Activated CD8-positive, alpha-beta memory T cell treated with anti-CD3 and anti-CD28 coated beads, Interleukin-2, amount 50 U/mL, for 24 hours (primary cell): ENCODE measurements at regions not wholly inside any gene's neighbourhood (a gene's known extent, or its start where the extent isn't known, plus 50 kb on each side); places are given as distances from the start of the nearest gene placed in this dataset.
A peak's percentile ranks its signal among the peaks of the same experiment; 100 is the strongest.
"Not testable (repeated sequence)": the region's sequence is repeated elsewhere in the genome, so short reads cannot be mapped to it uniquely, and the experiment has no call there.

ENCODE experiments used
- DNase-seq: peaks from one replicate; pipeline ENCODE4 v3.0.0-alpha.2; 2020; ENCODE audit errors: extremely low read depth

DNA sequence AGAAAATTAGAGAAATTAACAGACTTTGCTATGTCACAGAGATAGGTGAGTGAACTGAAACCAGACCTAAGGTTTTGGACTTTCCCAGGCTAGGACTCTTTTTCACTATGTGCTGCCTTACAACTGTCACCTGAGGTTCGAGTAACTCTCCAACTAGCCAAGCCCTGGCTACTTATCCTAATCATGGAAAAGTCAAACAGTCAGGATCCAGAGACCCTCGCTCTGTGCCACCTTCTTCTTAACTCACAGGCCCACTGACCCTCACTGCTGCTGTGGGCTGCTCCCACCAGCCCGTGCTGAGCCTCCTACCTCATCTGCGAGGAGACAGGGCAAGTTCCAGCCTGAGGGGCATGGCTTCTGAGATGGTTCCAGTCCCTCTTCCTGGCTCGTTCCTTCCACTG lies 211.4 kb upstream of the KLF14 start:
- no peak for DNase-seq

- DNase-seq = no peak
These were observed 212.1 kb upstream of the KLF14 start for GRCh38 chr7:130946114-130946513.

DNA sequence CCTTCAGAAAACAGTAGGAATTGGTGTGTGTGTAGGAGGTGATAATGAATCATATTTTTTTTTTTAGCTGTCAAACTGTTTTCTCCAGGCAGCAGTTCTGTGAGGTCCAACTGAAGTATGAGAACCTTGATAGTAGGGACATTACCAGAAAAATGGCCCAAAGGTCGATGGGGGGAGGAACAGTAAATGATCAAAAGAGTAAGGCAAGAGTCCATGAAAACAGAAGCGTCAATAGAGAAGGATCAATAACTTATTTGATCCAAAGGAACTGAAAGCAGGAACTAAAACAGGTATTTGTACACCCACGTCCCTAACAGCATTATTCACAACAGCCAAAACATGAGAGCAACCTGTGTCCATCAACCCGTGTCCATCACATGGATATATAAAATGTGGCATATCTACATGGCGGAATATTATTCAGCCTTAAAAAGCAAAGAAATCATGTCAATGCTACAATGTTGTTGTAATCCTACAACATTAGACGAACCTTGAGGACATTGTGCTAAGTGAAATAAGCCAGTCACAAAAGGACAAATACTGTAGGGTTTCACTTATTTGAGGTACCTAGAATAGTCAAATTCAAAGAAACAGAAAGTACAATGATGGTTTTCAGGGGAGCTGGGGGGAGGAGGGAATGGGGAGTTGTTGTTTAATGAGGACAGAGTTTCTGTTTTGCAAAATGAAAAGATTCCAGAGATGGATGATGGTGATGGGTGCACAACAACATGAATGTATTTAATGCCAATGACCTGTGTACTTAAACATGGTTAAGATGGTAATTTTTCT lies 214.0 kb upstream of the KLF14 start:
- DNase-seq = no peak

- DNase-seq = no peak
These were observed 214.8 kb upstream of the KLF14 start for GRCh38 chr7:130948822-130949221.

- no peak for DNase-seq
These were observed 215.5 kb upstream of the KLF14 start for GRCh38 chr7:130949550-130949949.

GRCh38 chr7:130950054-130950453 lies 216.0 kb upstream of the KLF14 start:
- no peak for DNase-seq

- no peak for DNase-seq
These were observed 216.7 kb upstream of the KLF14 start for GRCh38 chr7:130950741-130951140.

GRCh38 chr7:130951303-130951975 lies 217.4 kb upstream of the KLF14 start:
- no peak for DNase-seq

DNA sequence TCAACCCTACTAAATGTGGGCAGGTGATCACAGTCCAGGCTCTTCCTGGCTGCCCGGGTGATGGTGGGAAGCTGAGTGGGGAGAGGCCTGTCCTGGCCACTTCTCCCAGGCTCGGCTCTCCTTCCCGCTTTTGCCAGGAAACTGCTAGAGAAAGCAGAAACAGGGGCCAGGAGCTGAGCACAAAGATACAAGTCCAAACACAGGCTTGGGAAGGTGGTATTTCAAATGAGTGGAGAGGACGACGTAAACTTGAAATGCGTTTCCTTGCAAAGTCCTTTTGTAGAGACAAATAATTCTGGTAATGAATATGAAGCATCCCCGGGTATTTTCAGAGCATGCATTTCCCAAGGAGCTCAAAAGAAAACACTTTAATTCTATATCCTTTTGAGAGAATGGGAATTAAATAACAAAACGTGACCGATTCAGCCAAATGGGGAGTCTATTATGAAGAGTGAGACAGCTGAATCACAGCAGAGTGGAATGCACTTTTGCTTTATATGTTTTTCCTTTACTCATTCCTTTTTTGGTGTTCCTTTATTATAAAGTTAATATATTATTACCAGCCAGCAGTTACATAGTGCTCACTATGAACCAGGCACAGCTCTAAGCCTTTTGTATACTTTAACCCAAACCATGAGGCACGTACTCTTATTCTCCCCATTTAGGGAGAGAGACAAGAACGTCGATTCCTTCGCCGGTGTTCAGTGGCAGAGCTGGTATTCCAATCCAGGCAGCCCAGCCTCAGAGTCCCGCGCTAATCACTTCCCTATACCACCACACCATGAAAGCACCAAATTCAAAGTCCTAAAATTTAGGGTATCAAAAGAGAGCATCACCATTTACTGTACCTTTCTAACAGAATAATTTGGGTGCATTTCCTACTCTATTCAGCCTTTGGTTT lies 218.2 kb upstream of the KLF14 start:
- no peak for DNase-seq

DNA sequence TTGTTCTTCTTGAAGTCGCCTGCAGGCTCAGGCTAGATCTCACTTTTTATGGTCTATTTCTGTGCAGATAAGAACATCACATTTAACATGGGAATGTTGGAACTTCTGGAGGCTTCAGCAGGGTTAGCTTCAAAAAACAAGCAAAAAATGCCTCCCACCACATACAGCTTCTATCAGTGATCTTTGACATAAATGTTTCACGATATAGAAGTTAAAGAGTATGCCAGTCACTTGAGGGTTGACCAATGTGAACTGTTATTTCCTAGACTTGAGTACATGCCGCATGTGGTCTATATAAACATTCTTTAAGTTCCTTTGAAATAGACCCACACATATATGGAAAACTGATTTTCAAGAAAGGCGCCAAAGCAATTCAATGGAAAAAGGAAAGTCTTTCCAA lies 219.2 kb upstream of the KLF14 start:
- DNase-seq = no peak

GRCh38 chr7:130954918-130955564 lies 221.0 kb upstream of the KLF14 start:
- no peak for DNase-seq

- DNase-seq = no peak
These were observed 221.5 kb upstream of the KLF14 start for GRCh38 chr7:130955565-130955919.

DNA sequence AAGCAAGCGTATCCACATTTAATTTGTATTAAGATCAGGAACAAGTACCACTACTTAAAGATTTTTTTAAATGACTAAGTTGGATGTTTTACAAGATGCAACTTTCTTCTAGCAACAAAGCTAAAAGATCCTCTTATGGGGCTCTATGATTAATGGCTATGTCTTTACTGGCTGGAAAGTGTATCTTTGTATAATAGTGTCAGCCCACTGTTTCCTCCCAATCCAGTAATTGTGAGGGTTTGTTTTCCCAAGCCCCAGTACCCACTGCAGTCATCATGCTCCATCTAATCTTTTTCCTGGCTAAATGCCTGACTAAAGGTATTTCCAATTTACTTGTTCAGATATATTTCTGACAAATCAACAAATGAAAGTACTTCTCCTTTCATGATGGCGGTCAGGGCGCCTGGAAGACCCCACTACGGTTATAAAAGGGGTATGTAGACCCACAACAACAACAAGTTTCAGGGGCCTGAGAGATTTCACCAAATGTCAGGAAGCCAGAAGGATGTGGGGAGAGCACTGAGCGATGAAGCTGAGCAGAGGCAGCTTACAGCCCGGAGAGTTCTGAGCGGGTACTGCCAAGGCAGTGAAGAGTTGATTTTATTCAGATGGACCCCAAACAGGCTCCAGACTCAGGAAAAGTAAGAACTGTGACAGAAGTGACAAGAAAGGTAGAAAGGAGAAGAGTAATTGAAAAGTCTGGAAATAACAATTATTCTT lies 222.6 kb upstream of the KLF14 start:
- DNase-seq = no peak

DNA sequence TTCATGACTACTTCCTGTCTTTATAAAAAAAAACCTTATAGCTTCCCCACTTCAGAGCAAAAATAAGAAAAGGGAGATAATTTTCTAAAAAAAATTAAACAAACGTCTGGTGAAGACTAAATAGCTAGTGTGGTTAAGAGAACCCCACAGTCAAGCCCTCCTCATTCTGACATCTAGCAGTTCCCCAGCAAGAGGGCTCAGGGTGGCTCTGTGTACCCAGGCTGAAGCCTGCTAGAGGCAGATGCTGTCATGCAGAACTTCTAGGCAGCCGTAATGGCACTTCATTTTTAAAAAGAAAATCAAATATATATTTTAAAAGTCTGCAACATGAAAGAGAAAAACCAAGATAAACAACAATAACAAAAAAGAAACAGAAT lies 223.1 kb upstream of the KLF14 start:
- DNase-seq = no peak

- DNase-seq = not testable (repeated sequence)
These were observed 223.9 kb upstream of the KLF14 start for GRCh38 chr7:130957722-130958435.

- no peak for DNase-seq
These were observed 224.8 kb upstream of the KLF14 start for GRCh38 chr7:130958846-130959245.

DNA sequence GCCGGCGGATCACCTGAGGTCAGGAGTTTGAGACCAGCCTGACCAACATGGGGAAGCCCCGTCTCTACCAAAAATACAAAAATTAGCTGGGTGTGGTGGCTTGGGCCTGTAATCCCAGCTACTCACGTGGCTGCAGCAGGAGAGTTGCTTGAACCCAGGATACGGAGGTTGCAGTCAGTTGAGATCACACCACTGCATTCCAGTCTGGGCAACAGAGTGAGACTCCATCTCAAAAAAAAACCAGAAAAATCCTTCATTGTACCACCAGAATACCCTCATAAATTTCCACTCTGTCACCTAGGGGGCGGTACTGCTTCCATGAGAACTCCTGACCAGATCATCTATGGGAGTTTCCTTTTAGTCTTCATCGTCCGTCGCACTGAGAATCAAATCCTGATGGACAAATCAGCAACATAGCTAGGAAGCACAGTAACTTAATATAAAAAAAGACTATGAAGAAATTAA lies 225.8 kb upstream of the KLF14 start:
- no peak for DNase-seq

- no peak for DNase-seq
These were observed 226.4 kb upstream of the KLF14 start for GRCh38 chr7:130960208-130960988.

DNA sequence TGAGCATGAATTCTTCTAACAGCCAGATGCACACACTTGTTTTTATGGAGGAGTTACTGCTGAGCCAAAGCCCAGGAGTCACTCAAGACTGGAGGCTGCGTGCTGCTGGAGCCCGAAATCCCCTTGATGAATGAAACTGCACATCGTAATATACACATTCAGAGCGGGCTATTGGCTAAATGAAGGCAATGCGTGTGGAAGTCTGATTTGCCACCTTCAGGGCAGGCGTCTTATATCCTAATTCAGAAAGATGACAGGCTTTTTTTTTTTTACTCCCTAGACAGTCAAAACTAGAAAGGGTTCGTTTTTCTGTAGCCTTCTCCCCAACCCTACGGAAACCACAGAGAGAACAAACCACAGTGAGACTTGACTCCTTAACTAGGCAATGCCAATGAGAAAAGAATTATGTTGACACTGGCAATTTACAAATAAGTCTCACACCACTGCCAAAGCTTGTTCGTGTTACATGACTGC lies 227.2 kb upstream of the KLF14 start:
- peak; percentile 57 for DNase-seq

DNA sequence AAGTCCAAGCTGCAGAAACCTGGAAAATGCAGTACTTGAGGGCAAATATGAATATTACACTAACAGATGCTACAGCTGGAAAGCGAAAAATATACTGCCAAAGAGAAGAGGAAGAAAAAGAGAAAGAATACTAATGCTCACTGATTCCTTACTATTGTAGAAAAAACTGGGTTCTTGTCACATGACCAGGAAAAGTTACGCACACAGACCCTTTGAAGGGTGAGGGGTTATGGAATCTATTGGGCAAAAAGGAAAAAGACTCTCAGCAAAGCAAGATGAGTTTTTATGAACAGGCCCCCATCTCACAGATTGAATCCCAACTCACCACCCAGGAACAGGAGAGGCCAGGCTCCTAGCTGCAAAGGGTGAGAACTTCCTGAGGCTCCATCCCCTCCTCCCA lies 228.1 kb upstream of the KLF14 start:
- no peak for DNase-seq
